Bronchial epithelial cell (primary cell): ENCODE measurements at regions not wholly inside any gene's neighbourhood (a gene's known extent, or its start where the extent isn't known, plus 50 kb on each side); places are given as distances from the start of the nearest gene placed in this dataset.

ENCODE experiments used
- DNase-seq: peaks from one replicate; pipeline ENCODE4 v3.0.0-alpha.2; 2010; ENCODE audit warnings: low read depth
- FAIRE-seq: peaks from 2 replicates; lab custom pipeline; 2011; peaks lifted over from hg19 to GRCh38; lab: Jason Lieb, UNC
- H3K27me3 ChIP-seq: 2 replicates; pipeline ENCODE4 v1.5.1; 2011; ENCODE audit warnings: low read length; ENCODE audit not compliant: control insufficient read depth, insufficient read depth
- H3K36me3 ChIP-seq: 2 replicates; pipeline ENCODE4 v1.5.1; 2011; ENCODE audit warnings: low read length; ENCODE audit not compliant: control insufficient read depth, insufficient read depth
- H3K4me3 ChIP-seq: 2 replicates; pipeline ENCODE4 v1.5.1; 2011; ENCODE audit warnings: mild to moderate bottlenecking, low read depth, low read length, control low read depth
- TF ChIP-seq, protein P1 (sequence below): IDR thresholded peaks from 2 replicates; pipeline ENCODE4 v1.5.1; 2011; ENCODE audit warnings: mild to moderate bottlenecking, moderate library complexity, low read length, control low read depth, inconsistent platforms; ENCODE audit not compliant: insufficient read depth, severe bottlenecking

DNA sequence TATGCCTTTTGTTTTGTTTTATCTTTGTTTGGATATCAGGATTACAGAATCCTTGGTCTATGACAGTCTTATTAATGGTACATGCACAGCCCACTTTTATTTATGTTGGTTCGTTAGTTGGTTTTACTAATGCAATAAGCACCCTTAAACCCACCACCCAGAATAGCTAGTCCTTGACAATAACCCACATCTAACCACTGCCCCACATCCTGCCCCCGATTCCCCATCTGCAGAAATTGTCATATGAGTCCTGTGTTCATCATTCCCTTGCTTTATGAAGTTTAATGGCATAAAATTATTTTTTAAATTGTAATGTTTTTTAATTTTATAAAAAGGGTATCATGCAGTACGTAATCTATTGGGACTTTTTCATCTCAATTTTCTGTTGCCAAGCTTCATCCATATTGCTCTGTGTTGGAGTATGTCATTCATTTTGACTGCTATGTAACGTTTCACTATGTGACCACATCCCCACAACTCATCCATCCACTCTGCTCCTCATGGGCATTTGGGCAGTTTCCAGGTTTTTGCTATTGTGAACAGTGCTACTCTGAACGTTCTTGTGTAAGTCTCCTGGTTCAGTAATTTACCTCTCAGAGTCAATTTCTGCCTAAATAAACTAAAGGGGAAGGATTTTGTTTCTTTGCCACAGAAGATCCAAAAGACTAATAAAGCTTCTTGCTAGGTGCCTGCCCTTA lies 150.4 kb downstream of the MRPL14 start:
- TF ChIP-seq, protein P1, sequence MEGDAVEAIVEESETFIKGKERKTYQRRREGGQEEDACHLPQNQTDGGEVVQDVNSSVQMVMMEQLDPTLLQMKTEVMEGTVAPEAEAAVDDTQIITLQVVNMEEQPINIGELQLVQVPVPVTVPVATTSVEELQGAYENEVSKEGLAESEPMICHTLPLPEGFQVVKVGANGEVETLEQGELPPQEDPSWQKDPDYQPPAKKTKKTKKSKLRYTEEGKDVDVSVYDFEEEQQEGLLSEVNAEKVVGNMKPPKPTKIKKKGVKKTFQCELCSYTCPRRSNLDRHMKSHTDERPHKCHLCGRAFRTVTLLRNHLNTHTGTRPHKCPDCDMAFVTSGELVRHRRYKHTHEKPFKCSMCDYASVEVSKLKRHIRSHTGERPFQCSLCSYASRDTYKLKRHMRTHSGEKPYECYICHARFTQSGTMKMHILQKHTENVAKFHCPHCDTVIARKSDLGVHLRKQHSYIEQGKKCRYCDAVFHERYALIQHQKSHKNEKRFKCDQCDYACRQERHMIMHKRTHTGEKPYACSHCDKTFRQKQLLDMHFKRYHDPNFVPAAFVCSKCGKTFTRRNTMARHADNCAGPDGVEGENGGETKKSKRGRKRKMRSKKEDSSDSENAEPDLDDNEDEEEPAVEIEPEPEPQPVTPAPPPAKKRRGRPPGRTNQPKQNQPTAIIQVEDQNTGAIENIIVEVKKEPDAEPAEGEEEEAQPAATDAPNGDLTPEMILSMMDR = no peak
- H3K36me3 ChIP-seq = no peaks in the 10 kb centered on the region
- FAIRE-seq = no peak
- H3K27me3 ChIP-seq = no peaks in the 10 kb centered on the region
- no peak overlapping the region for H3K4me3 ChIP-seq
- no peak for DNase-seq

DNA sequence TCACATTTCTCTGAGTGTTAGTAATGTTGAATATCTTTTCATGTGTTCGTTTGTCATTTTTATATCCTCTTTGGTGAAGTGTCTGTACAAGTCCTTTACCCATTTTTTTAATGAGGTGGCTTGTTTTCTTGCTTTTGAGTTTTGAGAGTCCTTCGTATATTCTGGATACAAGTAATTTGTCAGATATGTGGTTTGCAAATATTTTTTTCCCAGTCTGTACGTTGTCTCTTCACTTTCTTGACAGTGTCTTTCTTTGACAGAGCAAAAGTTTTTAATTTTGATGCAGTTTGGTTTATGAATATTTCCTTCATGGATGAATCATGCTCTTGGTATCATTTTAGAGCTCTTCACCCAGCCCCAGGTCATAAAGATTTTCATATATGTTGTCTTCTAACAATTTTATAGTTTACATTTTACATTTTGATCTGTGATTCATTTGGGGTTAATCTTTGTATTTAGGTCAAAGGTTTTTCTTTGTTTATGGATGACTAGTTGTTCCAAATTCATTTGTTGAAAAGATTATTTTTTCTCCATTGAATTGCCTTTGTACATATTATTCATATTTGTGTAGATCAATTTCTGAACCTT lies 152.5 kb downstream of the MRPL14 start:
- no peak for FAIRE-seq
- Histone ChIP-seq H3K27me3 (no peaks in the 10 kb centered on the region), H3K36me3 (no peaks in the 10 kb centered on the region), H3K4me3 (no peak overlapping the region)
- TF ChIP-seq, protein P1 = no peak
- no peak for DNase-seq

DNA sequence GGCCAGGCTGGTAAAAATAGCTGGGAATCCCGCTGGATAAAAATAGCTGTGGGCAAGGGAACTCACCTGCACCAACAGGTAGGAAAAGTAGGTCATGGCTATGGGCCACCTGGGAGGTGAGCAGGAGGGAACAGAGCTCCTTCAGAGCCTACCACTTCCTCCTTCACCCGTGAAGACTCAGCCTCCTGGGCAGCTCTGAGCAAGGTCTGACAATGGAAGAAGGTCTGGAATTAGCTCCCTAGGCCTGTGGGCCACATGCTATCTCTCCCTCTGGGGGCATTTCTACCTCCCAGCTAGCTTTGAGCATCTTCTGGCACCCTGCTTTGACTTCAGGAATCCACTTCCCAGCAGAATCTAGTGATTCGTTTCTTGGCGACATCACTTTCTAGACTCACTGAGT lies 153.9 kb downstream of the MRPL14 start:
- H3K4me3 ChIP-seq = no peak overlapping the region
- DNase-seq (peak; percentile 48), FAIRE-seq (no peak)
- no peaks in the 10 kb centered on the region for H3K27me3 ChIP-seq
- TF ChIP-seq, protein P1 = no peak
- H3K36me3 ChIP-seq = no peaks in the 10 kb centered on the region

DNA sequence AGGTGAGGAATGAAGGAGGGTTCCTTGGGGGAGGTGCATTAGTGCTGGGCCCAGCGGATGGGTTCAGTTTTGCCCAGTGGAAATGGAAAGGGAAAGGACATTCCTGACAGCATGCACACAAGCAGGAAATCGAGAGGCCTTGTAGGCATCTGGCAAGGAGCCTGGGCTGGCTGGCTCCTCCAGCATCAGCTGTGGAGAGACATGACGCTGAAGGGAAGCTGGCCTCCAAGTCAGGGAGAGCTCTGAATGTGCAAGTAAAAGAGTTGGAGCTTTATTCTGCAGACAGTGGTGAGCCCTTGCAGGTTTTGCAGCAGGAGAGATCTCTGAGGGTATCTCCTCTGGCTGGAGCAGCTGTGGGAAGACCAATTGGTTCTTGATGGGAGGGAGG lies 154.3 kb downstream of the MRPL14 start:
- FAIRE-seq (no peak), DNase-seq (peak; percentile 62)
- H3K4me3 ChIP-seq = no peak overlapping the region

DNA sequence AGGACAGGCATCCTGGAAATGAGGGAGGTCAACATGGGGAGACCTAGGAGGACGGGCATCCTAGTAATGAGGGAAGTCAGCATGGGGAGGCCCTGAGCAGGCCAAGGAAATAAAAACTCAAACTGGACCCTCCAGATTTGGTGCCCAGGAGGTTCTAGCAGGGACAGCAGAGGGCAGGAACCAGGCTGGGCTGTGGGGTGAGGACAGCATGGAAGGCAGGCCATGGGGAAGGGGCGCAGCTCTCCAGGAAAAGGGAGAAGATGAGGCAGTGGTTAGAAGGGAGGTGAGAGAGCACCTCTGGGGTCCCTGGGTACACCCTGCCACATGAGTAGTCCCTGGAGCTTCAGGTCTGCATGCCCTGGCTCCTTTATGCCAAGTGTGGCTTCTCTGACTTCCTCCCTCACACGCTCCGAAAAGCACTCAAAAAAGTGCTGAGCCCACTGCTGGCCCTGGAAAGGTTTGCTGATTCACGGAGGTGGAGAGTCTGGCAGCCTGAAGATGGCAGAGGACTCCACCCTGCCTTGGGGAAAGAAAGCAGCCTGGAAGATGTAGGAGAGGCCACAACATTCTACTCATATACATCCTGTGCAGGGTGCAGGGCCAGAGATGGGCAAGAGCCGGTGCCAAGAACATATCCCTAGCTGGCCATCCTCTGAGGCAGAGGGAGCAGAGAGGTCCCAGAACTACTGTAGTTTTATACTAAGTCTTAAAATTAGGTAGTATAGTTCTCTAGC lies 154.9 kb downstream of the MRPL14 start:
- FAIRE-seq (no peak), DNase-seq (peak; percentile 58)
- H3K36me3 ChIP-seq = no peaks in the 10 kb centered on the region
- H3K4me3 ChIP-seq = no peak overlapping the region
- TF ChIP-seq, protein P1 = no peak
- no peaks in the 10 kb centered on the region for H3K27me3 ChIP-seq

More for the DNA sequence above, 154.3 kb downstream of the MRPL14 start:
- Histone ChIP-seq H3K36me3 (no peaks in the 10 kb centered on the region), H3K27me3 (no peaks in the 10 kb centered on the region)
- TF ChIP-seq, protein P1 = no peak
